GM12865 (cell line): ENCODE measurements at regions not wholly inside any gene's neighbourhood (a gene's known extent, or its start where the extent isn't known, plus 50 kb on each side); places are given as distances from the start of the nearest gene placed in this dataset.

Experiments
- DNase-seq: peaks from one replicate; pipeline ENCODE4 v3.0.0; 2010; ENCODE audit warnings: low read depth
- H3K4me3 ChIP-seq: 2 replicates; pipeline ENCODE4 v1.5.1; 2011; ENCODE audit warnings: mild to moderate bottlenecking, low read depth, low read length, control low read depth
- CTCF ChIP-seq: IDR thresholded peaks from 2 replicates; pipeline ENCODE4 v1.5.1; 2011; ENCODE audit warnings: low read length, control low read depth, low read depth, inconsistent platforms; ENCODE audit not compliant: insufficient read depth; ENCODE audit errors: missing control alignments

GRCh38 chr7:53272081-53272480 lies 236.6 kb downstream of the POM121L12 start:
- no peak for TF ChIP-seq CTCF
- no peak overlapping the region for H3K4me3 ChIP-seq
- no peak for DNase-seq

GRCh38 chr7:53281312-53281711 lies 245.9 kb downstream of the POM121L12 start:
- no peak for TF ChIP-seq CTCF
- DNase-seq: no peak
- H3K4me3 ChIP-seq: no peak overlapping the region

DNA sequence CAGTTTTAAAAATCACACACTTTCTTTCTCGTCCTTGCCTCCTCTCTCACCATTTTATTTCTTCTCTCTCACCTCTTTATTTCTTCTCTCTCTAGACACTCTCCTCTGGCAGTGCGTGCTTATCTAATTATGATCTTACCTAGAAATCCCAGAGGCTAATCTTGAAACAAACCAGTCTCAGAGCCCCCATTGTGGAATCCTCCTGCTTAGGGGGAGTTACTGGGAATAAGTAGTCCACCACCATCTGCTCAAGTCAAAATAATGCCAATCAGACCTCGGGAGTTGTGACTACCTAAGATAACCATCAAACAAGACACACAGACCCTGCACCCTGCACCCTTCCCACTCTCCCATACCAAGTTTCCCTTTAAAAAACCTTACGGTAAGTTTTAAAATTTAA lies 256.9 kb downstream of the POM121L12 start:
- H3K4me3 ChIP-seq: no peak overlapping the region
- no peak for TF ChIP-seq CTCF
- DNase-seq: no peak

- TF ChIP-seq CTCF: no peak
These were observed 267.2 kb downstream of the POM121L12 start for GRCh38 chr7:53302496-53303246.

GRCh38 chr7:53303781-53304180 lies 268.3 kb downstream of the POM121L12 start:
- TF ChIP-seq CTCF: no peak
- DNase-seq: no peak
- H3K4me3 ChIP-seq: no peak overlapping the region

More at GRCh38 chr7:53302496-53303246, 267.2 kb downstream of the POM121L12 start:
- no peak overlapping the region for H3K4me3 ChIP-seq
- no peak for DNase-seq

- TF ChIP-seq CTCF: no peak
- DNase-seq: no peak
These were observed 271.4 kb downstream of the POM121L12 start for GRCh38 chr7:53306846-53307245.

GRCh38 chr7:53311205-53311604 lies 275.8 kb downstream of the POM121L12 start:
- no peak for DNase-seq
- H3K4me3 ChIP-seq: no peak overlapping the region
- no peak for TF ChIP-seq CTCF

More at GRCh38 chr7:53306846-53307245, 271.4 kb downstream of the POM121L12 start:
- no peak overlapping the region for H3K4me3 ChIP-seq
